ENCODE measurements at regions not wholly inside any gene's neighbourhood (a gene's known extent, or its start where the extent isn't known, plus 50 kb on each side); places are given as distances from the start of the nearest gene placed in this dataset.

- no peak for DNase-seq (ENCODE audit: low read depth, low spot score)
- no peak overlapping the region for H3K9ac ChIP-seq (ENCODE audit: insufficient read length, low read depth)
- no peak overlapping the region for H3K4me3 ChIP-seq (ENCODE audit: insufficient read length, low read depth)
- H3K36me3 ChIP-seq (ENCODE audit: insufficient read depth, insufficient read length, low read length) = no peaks in the 10 kb centered on the region
- no peaks in the 10 kb centered on the region for H3K9me3 ChIP-seq (ENCODE audit: insufficient read depth, low read length)
- TF ChIP-seq YY1 (IDR thresholded peaks at IDR 0.05; ENCODE audit: insufficient read depth, insufficient read length) (no peak), SUZ12 (IDR thresholded peaks at IDR 0.05; ENCODE audit: extremely low read depth, insufficient read depth, insufficient read length) (no peak)
- no peaks in the 10 kb centered on the region for H3K27me3 ChIP-seq (ENCODE audit: insufficient read depth, insufficient read length)
- no peaks in the 10 kb centered on the region for H3K4me1 ChIP-seq (ENCODE audit: insufficient read depth, insufficient read length)
Observed at GRCh38 chr3:110897046-110897445, 174.6 kb upstream of the NECTIN3 start.

- no peak for DNase-seq (ENCODE audit: low read depth, low spot score)
- Histone ChIP-seq H3K36me3 (ENCODE audit: insufficient read depth, insufficient read length, low read length) (no peaks in the 10 kb centered on the region), H3K4me1 (ENCODE audit: insufficient read depth, insufficient read length) (no peaks in the 10 kb centered on the region), H3K4me3 (ENCODE audit: insufficient read length, low read depth) (no peak overlapping the region), H3K27me3 (ENCODE audit: insufficient read depth, insufficient read length) (no peaks in the 10 kb centered on the region), H3K9me3 (ENCODE audit: insufficient read depth, low read length) (no peaks in the 10 kb centered on the region), H3K9ac (ENCODE audit: insufficient read length, low read depth) (no peak overlapping the region)
- TF ChIP-seq YY1 (IDR thresholded peaks at IDR 0.05; ENCODE audit: insufficient read depth, insufficient read length) (no peak), ZNF274 (IDR thresholded peaks at IDR 0.05; ENCODE audit: low read depth, low read length) (no peak), SUZ12 (IDR thresholded peaks at IDR 0.05; ENCODE audit: extremely low read depth, insufficient read depth, insufficient read length) (no peak)
Observed at GRCh38 chr3:110900576-110900975, 171.0 kb upstream of the NECTIN3 start.

- no peak for DNase-seq (ENCODE audit: low read depth, low spot score)
- no peak overlapping the region for H3K9ac ChIP-seq (ENCODE audit: insufficient read length, low read depth)
- no peaks in the 10 kb centered on the region for H3K9me3 ChIP-seq (ENCODE audit: insufficient read depth, low read length)
- no peak for TF ChIP-seq YY1 (IDR thresholded peaks at IDR 0.05; ENCODE audit: insufficient read depth, insufficient read length)
- no peak overlapping the region for H3K4me3 ChIP-seq (ENCODE audit: insufficient read length, low read depth)
- no peaks in the 10 kb centered on the region for H3K27me3 ChIP-seq (ENCODE audit: insufficient read depth, insufficient read length)
- no peaks in the 10 kb centered on the region for H3K36me3 ChIP-seq (ENCODE audit: insufficient read depth, insufficient read length, low read length)
- no peaks in the 10 kb centered on the region for H3K4me1 ChIP-seq (ENCODE audit: insufficient read depth, insufficient read length)
Observed at GRCh38 chr3:110901536-110901935, 170.1 kb upstream of the NECTIN3 start.

GRCh38 chr3:110902453-110903085, 169.0 kb upstream of the NECTIN3 start:
- Histone ChIP-seq H3K9ac (ENCODE audit: insufficient read length, low read depth) (no peak overlapping the region), H3K4me1 (ENCODE audit: insufficient read depth, insufficient read length) (no peaks in the 10 kb centered on the region), H3K4me3 (ENCODE audit: insufficient read length, low read depth) (no peak overlapping the region), H3K27me3 (ENCODE audit: insufficient read depth, insufficient read length) (no peaks in the 10 kb centered on the region), H3K36me3 (ENCODE audit: insufficient read depth, insufficient read length, low read length) (no peaks in the 10 kb centered on the region), H3K9me3 (ENCODE audit: insufficient read depth, low read length) (no peaks in the 10 kb centered on the region)
- TF ChIP-seq ZNF274 (IDR thresholded peaks at IDR 0.05; ENCODE audit: low read depth, low read length) = no peak
- TF ChIP-seq SUZ12 (IDR thresholded peaks at IDR 0.05; ENCODE audit: extremely low read depth, insufficient read depth, insufficient read length) = no peak
- TF ChIP-seq YY1 (IDR thresholded peaks at IDR 0.05; ENCODE audit: insufficient read depth, insufficient read length) = no peak
- DNase-seq (ENCODE audit: low read depth, low spot score) = no peak

GRCh38 chr3:110903771-110904519, 167.7 kb upstream of the NECTIN3 start:
- H3K9ac ChIP-seq (ENCODE audit: insufficient read length, low read depth) = no peak overlapping the region
- no peaks in the 10 kb centered on the region for H3K27me3 ChIP-seq (ENCODE audit: insufficient read depth, insufficient read length)
- no peaks in the 10 kb centered on the region for H3K9me3 ChIP-seq (ENCODE audit: insufficient read depth, low read length)
- TF ChIP-seq ZNF274 (IDR thresholded peaks at IDR 0.05; ENCODE audit: low read depth, low read length) (no peak), YY1 (IDR thresholded peaks at IDR 0.05; ENCODE audit: insufficient read depth, insufficient read length) (no peak), SUZ12 (IDR thresholded peaks at IDR 0.05; ENCODE audit: extremely low read depth, insufficient read depth, insufficient read length) (no peak)
- H3K36me3 ChIP-seq (ENCODE audit: insufficient read depth, insufficient read length, low read length) = no peaks in the 10 kb centered on the region
- no peaks in the 10 kb centered on the region for H3K4me1 ChIP-seq (ENCODE audit: insufficient read depth, insufficient read length)
- no peak overlapping the region for H3K4me3 ChIP-seq (ENCODE audit: insufficient read length, low read depth)
- no peak for DNase-seq (ENCODE audit: low read depth, low spot score)

- no peaks in the 10 kb centered on the region for H3K4me1 ChIP-seq (ENCODE audit: insufficient read depth, insufficient read length)
- H3K4me3 ChIP-seq (ENCODE audit: insufficient read length, low read depth) = no peak overlapping the region
- H3K36me3 ChIP-seq (ENCODE audit: insufficient read depth, insufficient read length, low read length) = no peaks in the 10 kb centered on the region
- DNase-seq (ENCODE audit: low read depth, low spot score) = no peak
- H3K9ac ChIP-seq (ENCODE audit: insufficient read length, low read depth) = no peak overlapping the region
- no peak for TF ChIP-seq ZNF274 (IDR thresholded peaks at IDR 0.05; ENCODE audit: low read depth, low read length)
- TF ChIP-seq YY1 (IDR thresholded peaks at IDR 0.05; ENCODE audit: insufficient read depth, insufficient read length) = no peak
- TF ChIP-seq SUZ12 (IDR thresholded peaks at IDR 0.05; ENCODE audit: extremely low read depth, insufficient read depth, insufficient read length) = no peak
- H3K9me3 ChIP-seq (ENCODE audit: insufficient read depth, low read length) = no peaks in the 10 kb centered on the region
- H3K27me3 ChIP-seq (ENCODE audit: insufficient read depth, insufficient read length) = no peaks in the 10 kb centered on the region
Observed at GRCh38 chr3:110904520-110904890, 167.1 kb upstream of the NECTIN3 start.

GRCh38 chr3:110905121-110905520, 166.5 kb upstream of the NECTIN3 start:
- no peaks in the 10 kb centered on the region for H3K9me3 ChIP-seq (ENCODE audit: insufficient read depth, low read length)
- no peak for DNase-seq (ENCODE audit: low read depth, low spot score)
- no peaks in the 10 kb centered on the region for H3K4me1 ChIP-seq (ENCODE audit: insufficient read depth, insufficient read length)
- H3K27me3 ChIP-seq (ENCODE audit: insufficient read depth, insufficient read length) = no peaks in the 10 kb centered on the region
- H3K36me3 ChIP-seq (ENCODE audit: insufficient read depth, insufficient read length, low read length) = no peaks in the 10 kb centered on the region
- TF ChIP-seq SUZ12 (IDR thresholded peaks at IDR 0.05; ENCODE audit: extremely low read depth, insufficient read depth, insufficient read length) (no peak), YY1 (IDR thresholded peaks at IDR 0.05; ENCODE audit: insufficient read depth, insufficient read length) (no peak), ZNF274 (IDR thresholded peaks at IDR 0.05; ENCODE audit: low read depth, low read length) (no peak)
- H3K4me3 ChIP-seq (ENCODE audit: insufficient read length, low read depth) = no peak overlapping the region
- no peak overlapping the region for H3K9ac ChIP-seq (ENCODE audit: insufficient read length, low read depth)

All from NT2/D1 (cell line).